SH-SY5Y (cell line): ENCODE measurements at regions not wholly inside any gene's neighbourhood (a gene's known extent, or its start where the extent isn't known, plus 50 kb on each side); places are given as distances from the start of the nearest gene placed in this dataset.

ENCODE experiments used
- GATA2 ChIP-seq: IDR thresholded peaks from 2 replicates; pipeline ENCODE4 v1.6.1; 2011; ENCODE audit warnings: mild to moderate bottlenecking, low read depth, low read length
- GATA3 ChIP-seq: IDR thresholded peaks from 2 replicates; pipeline ENCODE4 v1.6.1; 2011; ENCODE audit warnings: low read depth, mild to moderate bottlenecking, low read length, moderate library complexity

- no peak for TF ChIP-seq GATA2
- TF ChIP-seq GATA3, result no peak
Measured at GRCh38 chr17:51474764-51475163, 214.4 kb downstream of the UTP18 start.
